CD14-positive monocyte (primary cell): ENCODE measurements at regions not wholly inside any gene's neighbourhood (a gene's known extent, or its start where the extent isn't known, plus 50 kb on each side); places are given as distances from the start of the nearest gene placed in this dataset.

ENCODE experiments used
- DNase-seq, 3 donors: peaks; one replicate each; pipeline ENCODE4 v3.0.0-alpha.2; 2011 to 2022
- H2AFZ ChIP-seq: 2 replicates; pipeline ENCODE4 v1.6.0; 2012; ENCODE audit warnings: mild to moderate bottlenecking, low read depth, low read length, inconsistent platforms; ENCODE audit not compliant: insufficient read depth, poor library complexity, severe bottlenecking
- H3K27ac ChIP-seq, 2 donors: 1 replicate in 1 of 2; 2 replicates in 1 of 2; pipeline ENCODE4 v1.5.1; 2012 to 2013; ENCODE audit warnings: low read length in 2 of 2, control low read depth in 1 of 2, inconsistent platforms in 1 of 2, low read depth in 1 of 2, mild to moderate bottlenecking in 1 of 2
- H3K27me3 ChIP-seq, 2 donors: one replicate each; pipeline versions ENCODE4 v1.6.0 to v1.6.1; 2011 to 2013; ENCODE audit warnings: low read length in 2 of 2; ENCODE audit not compliant: control insufficient read depth in 2 of 2, insufficient read depth in 2 of 2
- H3K36me3 ChIP-seq, 2 donors: replicated peaks in 1 of 2; 1 replicate in 1 of 2; 2 replicates in 1 of 2; pipeline versions ENCODE4 v1.5.1 to v1.6.1; 2012 to 2013; ENCODE audit warnings: low read length in 2 of 2, control low read depth in 1 of 2, inconsistent platforms in 1 of 2, mild to moderate bottlenecking in 1 of 2; ENCODE audit not compliant: insufficient read depth in 2 of 2, control insufficient read depth in 1 of 2
- H3K4me1 ChIP-seq, 2 donors: 1 replicate in 1 of 2; 2 replicates in 1 of 2; pipeline versions ENCODE4 v1.5.1 to v1.6.1; 2012 to 2013; ENCODE audit warnings: low read length in 2 of 2, control low read depth in 1 of 2, inconsistent platforms in 1 of 2, mild to moderate bottlenecking in 1 of 2, moderate library complexity in 1 of 2; ENCODE audit not compliant: insufficient read depth in 2 of 2, control insufficient read depth in 1 of 2
- H3K4me2 ChIP-seq: replicated peaks from 2 replicates; pipeline ENCODE3; 2012; ENCODE audit warnings: low read length, moderate library complexity, mild to moderate bottlenecking; ENCODE audit not compliant: poor library complexity, severe bottlenecking; ENCODE audit errors: extremely low read depth
- H3K4me3 ChIP-seq, 3 experiments: fragments of 200-600 bp in 1 of 3; sonication (generic) in 1 of 3; replicated peaks in 1 of 3; 1 replicate in 2 of 3; 2 replicates in 1 of 3; pipeline ENCODE4 v1.5.1; 2011 to 2013; ENCODE audit warnings: low read length in 3 of 3, mild to moderate bottlenecking in 3 of 3, control low read depth in 2 of 3, low read depth in 2 of 3, inconsistent platforms in 1 of 3, moderate library complexity in 1 of 3
- H3K79me2 ChIP-seq: 2 replicates; pipeline ENCODE4 v1.6.0; 2012; ENCODE audit warnings: mild to moderate bottlenecking, control low read depth, inconsistent platforms, low read length, moderate library complexity; ENCODE audit not compliant: insufficient read depth
- H3K9ac ChIP-seq: 2 replicates; pipeline ENCODE4 v1.6.0; 2017; ENCODE audit warnings: low read length, mild to moderate bottlenecking; ENCODE audit not compliant: insufficient read depth, poor library complexity, severe bottlenecking
- H3K9me3 ChIP-seq, 2 donors: replicated peaks in 1 of 2; 1 replicate in 1 of 2; 2 replicates in 1 of 2; pipeline versions ENCODE4 v1.5.1 to v1.6.1; 2012 to 2013; ENCODE audit warnings: low read length in 2 of 2, control low read depth in 1 of 2; ENCODE audit not compliant: control insufficient read depth in 1 of 2, insufficient read depth in 1 of 2
- H4K20me1 ChIP-seq: 2 replicates; pipeline ENCODE4 v1.6.0; 2012; ENCODE audit warnings: mild to moderate bottlenecking, low read length, control low read depth, moderate library complexity; ENCODE audit not compliant: insufficient read depth
- H3K27ac Mint-ChIP-seq, 7 donors: one replicate each; pipeline ENCODE4 v1.8.0; 2020; ENCODE audit warnings: mild to moderate bottlenecking in 7 of 7, mixed read lengths in 7 of 7, moderate library complexity in 6 of 7, inconsistent platforms in 2 of 7
- H3K27me3 Mint-ChIP-seq, 3 donors: one replicate each; pipeline ENCODE4 v1.8.0; 2021 to 2022; ENCODE audit warnings: low read depth in 3 of 3, mild to moderate bottlenecking in 3 of 3, mixed read lengths in 3 of 3, moderate library complexity in 3 of 3, inconsistent platforms in 1 of 3
- H3K36me3 Mint-ChIP-seq, 2 donors: one replicate each; pipeline ENCODE4 v1.8.0; 2020; ENCODE audit warnings: mixed read lengths in 2 of 2, inconsistent platforms in 1 of 2, mild to moderate bottlenecking in 1 of 2
- H3K4me1 Mint-ChIP-seq: one replicate; pipeline ENCODE4 v1.8.0; 2020; ENCODE audit warnings: mild to moderate bottlenecking, mixed read lengths
- H3K4me3 Mint-ChIP-seq, 2 donors: one replicate each; pipeline ENCODE4 v1.8.0; 2020; ENCODE audit warnings: mild to moderate bottlenecking in 2 of 2, mixed read lengths in 2 of 2, moderate library complexity in 1 of 2
- H3K9me3 Mint-ChIP-seq, 7 donors: one replicate each; pipeline ENCODE4 v1.8.0; 2020 to 2022; ENCODE audit warnings: mixed read lengths in 7 of 7, mild to moderate bottlenecking in 6 of 7, moderate library complexity in 6 of 7, inconsistent platforms in 2 of 7
- CTCF ChIP-seq: fragments of 200-600 bp; IDR thresholded peaks from one replicate; pipeline ENCODE4 v1.8.0; 2022; ENCODE audit warnings: antibody characterized with exemption, mild to moderate bottlenecking
- WGBS: methylation state at CpG from one replicate; pipeline ENCODE4 v1.1.5; 2013; ENCODE audit warnings: missing lambda C conversion rate; ENCODE audit not compliant: insufficient coverage; 5-methylcytosine and 5-hydroxymethylcytosine counted together
- intact Hi-C, 2 donors: fragments of 100-400 bp; cut with micrococcal nuclease; formaldehyde crosslinking; loops; one replicate each; pipeline versions ENCODE4 v1.15.0 to v1.15.1; 2023

DNA sequence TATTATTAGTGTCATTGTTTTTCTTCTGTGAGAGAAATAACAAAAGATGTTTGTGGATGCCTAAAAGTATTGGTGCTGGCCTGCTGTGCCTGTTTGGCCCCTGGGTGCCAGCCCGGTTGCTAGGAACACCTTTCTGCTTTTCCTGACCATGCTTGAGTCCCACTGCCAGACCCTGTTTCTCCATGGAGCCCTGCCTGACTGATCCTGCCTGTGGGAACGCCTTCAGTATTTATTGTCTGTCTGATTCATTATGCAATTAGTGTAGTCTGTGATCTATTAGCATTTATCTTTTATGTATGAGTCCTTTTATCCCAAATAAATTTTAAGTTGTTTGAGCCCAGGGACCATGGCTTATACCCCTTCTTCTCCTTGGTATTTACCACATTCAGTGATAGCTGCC lies 98.6 kb upstream of the MPPED2 start:
- H3K27me3 ChIP-seq: no peaks in the 10 kb centered on the region
- Mint-ChIP-seq H3K4me1 (no peaks in the 10 kb centered on the region), H3K4me3 (no peak overlapping the region), H3K9me3 (peaks cover 3 to 9% (median 6%) of the 10 kb centered on the region in 7 donors), H3K27me3 (no peaks in the 10 kb centered on the region), H3K27ac (peak overlapping the region in 1 of 7 donors; percentile 45), H3K36me3 (no peaks in the 10 kb centered on the region)
- H3K4me3 ChIP-seq: no peak overlapping the region
- peaks cover 3 to 5% of the 10 kb centered on the region in 2 donors for H3K9me3 ChIP-seq
- no peaks in the 10 kb centered on the region for H4K20me1 ChIP-seq
- no peak for TF ChIP-seq CTCF
- DNase-seq: no peak
- no peaks in the 10 kb centered on the region for H3K4me1 ChIP-seq
- WGBS: 67% methylated on average over 1 of the region's 2 CpGs
- no peaks in the 10 kb centered on the region for H3K36me3 ChIP-seq
- H3K27ac ChIP-seq: no peak overlapping the region
- no peaks in the 10 kb centered on the region for H3K79me2 ChIP-seq
- H3K4me2 ChIP-seq: no peak overlapping the region
- intact Hi-C loops: no loop called here
- H2AFZ ChIP-seq: no peak overlapping the region
- no peak overlapping the region for H3K9ac ChIP-seq

- no peak overlapping the region for H3K9ac ChIP-seq
- H3K9me3 Mint-ChIP-seq: peaks cover 3 to 12% (median 4%) of the 10 kb centered on the region in 7 donors
- H3K27me3 Mint-ChIP-seq: no peaks in the 10 kb centered on the region
- intact Hi-C loops: no loop called here
- no peak overlapping the region for H3K27ac Mint-ChIP-seq
- no peaks in the 10 kb centered on the region for H3K36me3 Mint-ChIP-seq
- no peak overlapping the region for H3K4me3 Mint-ChIP-seq
- H3K27me3 ChIP-seq: no peaks in the 10 kb centered on the region
- H3K9me3 ChIP-seq: peaks cover 3 to 5% of the 10 kb centered on the region in 2 donors
- H3K4me1 ChIP-seq: no peaks in the 10 kb centered on the region
- H3K4me1 Mint-ChIP-seq: no peaks in the 10 kb centered on the region
- no peak overlapping the region for H3K4me2 ChIP-seq
- no peak overlapping the region for H3K27ac ChIP-seq
- H3K4me3 ChIP-seq: no peak overlapping the region
- H4K20me1 ChIP-seq: no peaks in the 10 kb centered on the region
- H3K36me3 ChIP-seq: no peaks in the 10 kb centered on the region
- TF ChIP-seq CTCF: no peak
- no peak overlapping the region for H2AFZ ChIP-seq
- no peak for DNase-seq
- WGBS: no CpG with 5 or more reads among the region's 1 CpG
- no peaks in the 10 kb centered on the region for H3K79me2 ChIP-seq
These were observed 97.0 kb upstream of the MPPED2 start for GRCh38 chr11:30683176-30683575.
